IMR-90 (cell line): ENCODE measurements at regions not wholly inside any gene's neighbourhood (a gene's known extent, or its start where the extent isn't known, plus 50 kb on each side); places are given as distances from the start of the nearest gene placed in this dataset.

Experiments used
- ATAC-seq: fragments of 200-7000 bp; cut with Tn5 transposase; 2 replicates; pipeline ENCODE4 v1.9.1; 2020; ENCODE audit warnings: low read depth, mild to moderate bottlenecking, moderate library complexity
- BruUV-seq: library from RNA; stranded (reverse); fragments of 400-500 nt; replicated peaks from 2 replicates; lab custom pipeline; 2021; lab: Mats Ljungman, UMichigan
- CTCF ChIA-PET: fragments of 300-600 bp; formaldehyde crosslinking; extraction: SDS; loops from one replicate; lab custom pipeline; 2021; ENCODE audit warnings: antibody characterized with exemption; lab: Yijun Ruan, JAX
- POLR2A ChIA-PET: fragments of 300-600 bp; sonication (Branson Sonifier 250); formaldehyde crosslinking; loops from one replicate; lab custom pipeline; 2022; ENCODE audit warnings: antibody characterized with exemption; ENCODE audit not compliant: unreplicated experiment; lab: Charles Lee
- DNase-seq: peaks from one replicate; pipeline ENCODE4 v3.0.0; 2013
- H2AFZ ChIP-seq: replicated peaks from 2 replicates; pipeline ENCODE3; 2013; ENCODE audit warnings: low read length, mild to moderate bottlenecking; ENCODE audit not compliant: poor library complexity
- H2AK5ac ChIP-seq: 2 replicates; pipeline ENCODE4 v1.6.1; 2013; ENCODE audit warnings: low read depth, low read length, inconsistent platforms
- H2AK9ac ChIP-seq: replicated peaks from 2 replicates; pipeline ENCODE3; 2013; ENCODE audit warnings: mild to moderate bottlenecking, low read depth, low read length, moderate library complexity; ENCODE audit not compliant: poor library complexity
- H2BK120ac ChIP-seq: 2 replicates; pipeline ENCODE4 v1.6.1; 2013; ENCODE audit warnings: low read depth, low read length, inconsistent platforms
- H2BK15ac ChIP-seq: 3 replicates; pipeline ENCODE4 v1.6.1; 2013; ENCODE audit warnings: low read depth, low read length, inconsistent platforms
- H2BK20ac ChIP-seq: 2 replicates; pipeline ENCODE4 v1.6.1; 2013; ENCODE audit warnings: low read depth, mild to moderate bottlenecking, inconsistent platforms, low read length, moderate library complexity
- H2BK5ac ChIP-seq: 2 replicates; pipeline ENCODE4 v1.6.1; 2013; ENCODE audit warnings: mild to moderate bottlenecking, low read depth, low read length, inconsistent platforms; ENCODE audit not compliant: poor library complexity, severe bottlenecking
- H3K14ac ChIP-seq: replicated peaks from 2 replicates; pipeline ENCODE4 v1.6.1; 2013; ENCODE audit warnings: low read depth, low read length, inconsistent platforms
- H3K18ac ChIP-seq: 2 replicates; pipeline ENCODE4 v1.6.1; 2013; ENCODE audit warnings: low read depth, low read length, control low read depth
- H3K23ac ChIP-seq: 2 replicates; pipeline ENCODE4 v1.6.1; 2013; ENCODE audit warnings: low read depth, low read length, inconsistent platforms
- H3K27ac ChIP-seq: 2 replicates; pipeline ENCODE4 v1.5.1; 2013; ENCODE audit warnings: mild to moderate bottlenecking, control low read depth, low read length; ENCODE audit not compliant: insufficient read depth
- H3K27me3 ChIP-seq: 2 replicates; pipeline ENCODE4 v1.6.1; 2013; ENCODE audit warnings: low read length; ENCODE audit not compliant: control insufficient read depth, insufficient read depth
- H3K36me3 ChIP-seq: 2 replicates; pipeline ENCODE4 v1.6.1; 2013; ENCODE audit warnings: low read length, mixed read lengths; ENCODE audit not compliant: control insufficient read depth, insufficient read depth
- H3K4ac ChIP-seq: 2 replicates; pipeline ENCODE4 v1.6.1; 2013; ENCODE audit warnings: low read depth, low read length, inconsistent platforms
- H3K4me1 ChIP-seq: 2 replicates; pipeline ENCODE4 v1.6.1; 2013; ENCODE audit warnings: low read length, mixed read lengths; ENCODE audit not compliant: control insufficient read depth, insufficient read depth
- H3K4me2 ChIP-seq: 2 replicates; pipeline ENCODE4 v1.6.1; 2013; ENCODE audit warnings: low read depth, mild to moderate bottlenecking, control low read depth, low read length, moderate library complexity
- H3K4me3 ChIP-seq: 2 replicates; pipeline ENCODE4 v1.5.1; 2013; ENCODE audit warnings: low read depth, mild to moderate bottlenecking, control low read depth, low read length, moderate library complexity; ENCODE audit not compliant: insufficient read depth
- H3K56ac ChIP-seq: 2 replicates; pipeline ENCODE4 v1.6.1; 2013; ENCODE audit warnings: low read length, inconsistent platforms; ENCODE audit not compliant: insufficient read depth; ENCODE audit errors: extremely low read depth
- H3K79me1 ChIP-seq, 2 experiments: 2 replicates each; pipeline ENCODE4 v1.6.1; 2013; ENCODE audit warnings: low read length in 2 of 2, inconsistent platforms in 1 of 2, low read depth in 1 of 2
- H3K9ac ChIP-seq: 2 replicates; pipeline ENCODE4 v1.6.1; 2013; ENCODE audit warnings: low read depth, low read length, control low read depth
- H3K9me1 ChIP-seq: 2 replicates; pipeline ENCODE4 v1.6.1; 2013; ENCODE audit warnings: low read length, inconsistent platforms; ENCODE audit not compliant: insufficient read depth
- H3K9me3 ChIP-seq: 2 replicates; pipeline ENCODE4 v1.6.1; 2013; ENCODE audit warnings: low read length; ENCODE audit not compliant: control insufficient read depth, insufficient read depth
- H4K20me1 ChIP-seq: 2 replicates; pipeline ENCODE4 v1.6.1; 2013; ENCODE audit warnings: low read length, inconsistent platforms; ENCODE audit not compliant: insufficient read depth
- H4K5ac ChIP-seq: 2 replicates; pipeline ENCODE4 v1.6.1; 2013; ENCODE audit warnings: mild to moderate bottlenecking, low read depth, low read length, control low read depth
- H4K8ac ChIP-seq, 2 experiments: 2 replicates each; pipeline ENCODE4 v1.6.1; 2013; ENCODE audit warnings: low read depth in 2 of 2, low read length in 2 of 2, control low read depth in 1 of 2, inconsistent platforms in 1 of 2
- H4K91ac ChIP-seq: 2 replicates; pipeline ENCODE4 v1.6.1; 2013; ENCODE audit warnings: low read depth, low read length, inconsistent platforms; ENCODE audit not compliant: insufficient read depth
- BHLHE40 ChIP-seq: fragments of 150-350 bp; IDR thresholded peaks from 2 replicates; pipeline ENCODE4 v1.6.1; 2016; ENCODE audit warnings: mild to moderate bottlenecking, low read depth, low read length
- CEBPB ChIP-seq: IDR thresholded peaks from 2 replicates; pipeline ENCODE4 v1.6.1; 2012; ENCODE audit warnings: low read depth, low read length, improper control_type of control experiment
- CHD1 ChIP-seq: IDR thresholded peaks from 2 replicates; pipeline ENCODE4 v1.6.1; 2012; ENCODE audit warnings: low read depth, low read length, improper control_type of control experiment
- FOS ChIP-seq: fragments of 150-350 bp; IDR thresholded peaks from 2 replicates; pipeline ENCODE4 v1.6.1; 2016; ENCODE audit warnings: low read depth, low read length
- MAFK ChIP-seq: IDR thresholded peaks from 2 replicates; pipeline ENCODE4 v1.6.1; 2012; ENCODE audit warnings: low read depth, low read length, improper control_type of control experiment
- MAZ ChIP-seq: IDR thresholded peaks from 2 replicates; pipeline ENCODE4 v1.6.1; 2012; ENCODE audit warnings: low read depth, mild to moderate bottlenecking, low read length, improper control_type of control experiment, moderate library complexity, borderline replicate concordance
- MXI1 ChIP-seq: IDR thresholded peaks from 2 replicates; pipeline ENCODE4 v1.6.1; 2012; ENCODE audit warnings: low read depth, mild to moderate bottlenecking, low read length, moderate library complexity, borderline replicate concordance
- NFE2L2 ChIP-seq: fragments of 150-350 bp; IDR thresholded peaks from 2 replicates; pipeline ENCODE4 v1.6.1; 2016; ENCODE audit warnings: low read depth, mild to moderate bottlenecking, low read length
- POLR2A ChIP-seq: IDR thresholded peaks from 2 replicates; pipeline ENCODE4 v1.6.1; 2012; ENCODE audit warnings: mild to moderate bottlenecking, low read depth, low read length
- RAD21 ChIP-seq: IDR thresholded peaks from 2 replicates; pipeline ENCODE4 v1.6.1; 2012; ENCODE audit warnings: low read length, improper control_type of control experiment
- RCOR1 ChIP-seq: IDR thresholded peaks from 2 replicates; pipeline ENCODE4 v1.6.1; 2012; ENCODE audit warnings: mild to moderate bottlenecking, low read length, improper control_type of control experiment; ENCODE audit not compliant: insufficient replicate concordance
- RFX5 ChIP-seq: IDR thresholded peaks from 2 replicates; pipeline ENCODE4 v1.8.0; 2012; ENCODE audit warnings: low read depth, mild to moderate bottlenecking, low read length, moderate library complexity
- SMC3 ChIP-seq: fragments of 150-350 bp; IDR thresholded peaks from 2 replicates; pipeline ENCODE4 v1.6.1; 2016; ENCODE audit warnings: low read depth, mild to moderate bottlenecking, antibody characterized with exemption, low read length, moderate library complexity
- WGBS, 2 experiments: methylation state at CpG; one replicate each; pipeline versions ENCODE4 v1.1.5 to v1.1.7; 2013; ENCODE audit warnings: missing lambda C conversion rate in 2 of 2; ENCODE audit not compliant: insufficient read length in 1 of 2; ENCODE audit errors: extremely low coverage in 2 of 2; 5-methylcytosine and 5-hydroxymethylcytosine counted together
- dilution Hi-C: fragments of 300-500 bp; cut with HindIII; formaldehyde crosslinking; loops from one replicate; pipeline ENCODE4 v1.14.3; 2018; ENCODE audit warnings: low sequenced_read_pairs; ENCODE audit not compliant: unreplicated experiment
- in situ Hi-C: fragments of 300-500 bp; cut with MboI; formaldehyde crosslinking; loops from 3 replicates; pipeline ENCODE4 v1.14.3; 2019; ENCODE audit warnings: low sequenced_read_pairs, inconsistent platforms, mixed read lengths
- intact Hi-C: fragments of 100-400 bp; cut with micrococcal nuclease; formaldehyde crosslinking; loops from 2 replicates; pipeline ENCODE4 v1.10.0; 2022
- TF ChIP-seq, protein P1 (sequence below): fragments of 150-350 bp; IDR thresholded peaks from 2 replicates; pipeline ENCODE4 v1.6.1; 2016; ENCODE audit warnings: low read depth, mild to moderate bottlenecking, low read length, moderate library complexity, borderline replicate concordance
- TF ChIP-seq, protein P2 (sequence below): fragments of 150-350 bp; IDR thresholded peaks from 2 replicates; pipeline ENCODE4 v1.6.1; 2017; ENCODE audit warnings: mild to moderate bottlenecking, antibody characterized with exemption, low read length, low read depth
- TF ChIP-seq, protein P3 (sequence below): conservative IDR thresholded peaks from 2 replicates; pipeline ENCODE4 v1.5.1; 2012; ENCODE audit warnings: mild to moderate bottlenecking, low read depth, low read length, improper control_type of control experiment

DNA sequence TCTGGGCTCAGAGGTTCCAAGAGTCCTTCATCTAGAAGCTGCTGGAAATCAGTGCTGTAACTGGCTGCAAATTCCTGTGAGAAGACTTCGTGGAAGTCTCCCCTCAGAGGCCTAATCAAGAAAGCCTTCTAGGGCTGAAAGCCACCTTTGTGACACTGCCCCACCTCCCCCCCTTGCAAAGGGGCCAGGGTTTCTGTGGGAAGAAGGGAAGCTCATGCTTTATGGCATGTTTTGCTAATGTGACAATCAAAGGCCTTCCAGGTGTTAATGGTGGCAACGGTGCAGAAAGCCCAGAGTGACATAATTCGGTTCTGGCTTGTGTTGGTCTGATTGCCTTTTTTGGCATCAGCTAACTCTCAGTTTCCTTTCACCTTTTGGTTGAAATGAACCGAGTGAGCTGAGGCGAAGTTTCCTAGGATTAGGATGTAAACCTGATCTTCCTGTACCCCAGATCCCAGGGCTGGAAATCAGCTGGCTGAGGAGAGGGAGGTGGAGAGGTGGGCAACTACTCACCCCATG, 126.9 kb upstream of the TRIB2 start:
- Histone ChIP-seq H3K4me1 (peaks cover 2% of the 10 kb centered on the region; the same call in 1 of the 2 replicates), H4K5ac (no peak overlapping the region), H3K23ac (no peak overlapping the region), H2BK5ac (no peak overlapping the region), H2BK120ac (no peak overlapping the region), H2AK5ac (no peak overlapping the region), H3K18ac (no peak overlapping the region), H4K8ac (no peak overlapping the region), H3K9me1 (no peaks in the 10 kb centered on the region), H3K27me3 (no peaks in the 10 kb centered on the region), H3K36me3 (no peaks in the 10 kb centered on the region), H3K27ac (no peak overlapping the region), H3K14ac (no peak overlapping the region), H2BK15ac (no peak overlapping the region), H2AFZ (no peak overlapping the region), H3K79me1 (no peaks in the 10 kb centered on the region), H3K4me3 (no peak overlapping the region), H3K4ac (no peak overlapping the region; the same call in 1 of the 2 replicates), H3K9ac (no peak overlapping the region), H3K4me2 (no peak overlapping the region), H3K9me3 (no peaks in the 10 kb centered on the region), H3K56ac (no peak overlapping the region), H2BK20ac (no peak overlapping the region), H2AK9ac (no peak overlapping the region), H4K91ac (no peak overlapping the region), H4K20me1 (no peaks in the 10 kb centered on the region)
- CTCF ChIA-PET, result no interaction called here
- intact Hi-C loops (loop anchor here (1.0 to 10.0 kb wide), 2 partner anchors 33 to 115 kb away; no protein-coding TSS in a partner anchor), in situ Hi-C loops (no loop called here), dilution Hi-C loops (no loop called here)
- TF ChIP-seq MXI1 (no peak), POLR2A (no peak), FOS (no peak), RFX5 (no peak), RAD21 (no peak), NFE2L2 (no peak), MAZ (no peak), RCOR1 (no peak), CEBPB (no peak), SMC3 (no peak), MAFK (no peak), BHLHE40 (no peak), CHD1 (no peak)
- TF ChIP-seq, protein P1, sequence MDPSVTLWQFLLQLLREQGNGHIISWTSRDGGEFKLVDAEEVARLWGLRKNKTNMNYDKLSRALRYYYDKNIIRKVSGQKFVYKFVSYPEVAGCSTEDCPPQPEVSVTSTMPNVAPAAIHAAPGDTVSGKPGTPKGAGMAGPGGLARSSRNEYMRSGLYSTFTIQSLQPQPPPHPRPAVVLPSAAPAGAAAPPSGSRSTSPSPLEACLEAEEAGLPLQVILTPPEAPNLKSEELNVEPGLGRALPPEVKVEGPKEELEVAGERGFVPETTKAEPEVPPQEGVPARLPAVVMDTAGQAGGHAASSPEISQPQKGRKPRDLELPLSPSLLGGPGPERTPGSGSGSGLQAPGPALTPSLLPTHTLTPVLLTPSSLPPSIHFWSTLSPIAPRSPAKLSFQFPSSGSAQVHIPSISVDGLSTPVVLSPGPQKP, result no peak
- TF ChIP-seq, protein P2, sequence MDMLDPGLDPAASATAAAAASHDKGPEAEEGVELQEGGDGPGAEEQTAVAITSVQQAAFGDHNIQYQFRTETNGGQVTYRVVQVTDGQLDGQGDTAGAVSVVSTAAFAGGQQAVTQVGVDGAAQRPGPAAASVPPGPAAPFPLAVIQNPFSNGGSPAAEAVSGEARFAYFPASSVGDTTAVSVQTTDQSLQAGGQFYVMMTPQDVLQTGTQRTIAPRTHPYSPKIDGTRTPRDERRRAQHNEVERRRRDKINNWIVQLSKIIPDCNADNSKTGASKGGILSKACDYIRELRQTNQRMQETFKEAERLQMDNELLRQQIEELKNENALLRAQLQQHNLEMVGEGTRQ, result no peak
- TF ChIP-seq, protein P3, sequence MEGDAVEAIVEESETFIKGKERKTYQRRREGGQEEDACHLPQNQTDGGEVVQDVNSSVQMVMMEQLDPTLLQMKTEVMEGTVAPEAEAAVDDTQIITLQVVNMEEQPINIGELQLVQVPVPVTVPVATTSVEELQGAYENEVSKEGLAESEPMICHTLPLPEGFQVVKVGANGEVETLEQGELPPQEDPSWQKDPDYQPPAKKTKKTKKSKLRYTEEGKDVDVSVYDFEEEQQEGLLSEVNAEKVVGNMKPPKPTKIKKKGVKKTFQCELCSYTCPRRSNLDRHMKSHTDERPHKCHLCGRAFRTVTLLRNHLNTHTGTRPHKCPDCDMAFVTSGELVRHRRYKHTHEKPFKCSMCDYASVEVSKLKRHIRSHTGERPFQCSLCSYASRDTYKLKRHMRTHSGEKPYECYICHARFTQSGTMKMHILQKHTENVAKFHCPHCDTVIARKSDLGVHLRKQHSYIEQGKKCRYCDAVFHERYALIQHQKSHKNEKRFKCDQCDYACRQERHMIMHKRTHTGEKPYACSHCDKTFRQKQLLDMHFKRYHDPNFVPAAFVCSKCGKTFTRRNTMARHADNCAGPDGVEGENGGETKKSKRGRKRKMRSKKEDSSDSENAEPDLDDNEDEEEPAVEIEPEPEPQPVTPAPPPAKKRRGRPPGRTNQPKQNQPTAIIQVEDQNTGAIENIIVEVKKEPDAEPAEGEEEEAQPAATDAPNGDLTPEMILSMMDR, result no peak
- 52% methylated on average over 2 of the region's 5 CpGs; no CpG with 5 or more reads in 1 of the 2 experiments for WGBS, 2 experiments
- DNase-seq (no peak), ATAC-seq (no peak)
- no TSS peak for BruUV-seq
- POLR2A ChIA-PET, result no interaction called here
